WTC11 (cell line): ENCODE measurements at regions not wholly inside any gene's neighbourhood (a gene's known extent, or its start where the extent isn't known, plus 50 kb on each side); places are given as distances from the start of the nearest gene placed in this dataset.

Source experiments
- ATAC-seq: fragments of 200-7000 bp; cut with Tn5 transposase; 2 replicates; pipeline ENCODE4 v1.10.0; 2021; ENCODE audit warnings: mild to moderate bottlenecking, moderate library complexity
- CTCF ChIA-PET: fragments of 300-600 bp; sonication (Branson Sonifier 250); formaldehyde crosslinking; loops from one replicate; lab custom pipeline; 2021; ENCODE audit warnings: antibody characterized with exemption; lab: Charles Lee
- POLR2A ChIA-PET: fragments of 350-600 bp; sonication (Branson Sonifier 250); formaldehyde crosslinking; loops from one replicate; lab custom pipeline; 2021; ENCODE audit warnings: antibody characterized with exemption; lab: Charles Lee
- DNase-seq: peaks from one replicate; pipeline ENCODE4 v3.0.0; 2021; ENCODE audit warnings: low spot score
- H3K27ac Mint-ChIP-seq: 2 replicates; pipeline ENCODE4 v1.8.0; 2021; ENCODE audit warnings: mixed read lengths
- H3K27me3 Mint-ChIP-seq: 2 replicates; pipeline ENCODE4 v1.8.0; 2021; ENCODE audit warnings: low read depth, mild to moderate bottlenecking, moderate library complexity, mixed read lengths
- H3K36me3 Mint-ChIP-seq: 2 replicates; pipeline ENCODE4 v1.8.0; 2021; ENCODE audit warnings: mixed read lengths
- H3K4me1 Mint-ChIP-seq: 2 replicates; pipeline ENCODE4 v1.8.0; 2022; ENCODE audit warnings: mixed read lengths
- H3K4me3 Mint-ChIP-seq: 2 replicates; pipeline ENCODE4 v1.8.0; 2021; ENCODE audit warnings: mild to moderate bottlenecking, moderate library complexity, mixed read lengths
- H3K9me3 Mint-ChIP-seq: 2 replicates; pipeline ENCODE4 v1.8.0; 2021; ENCODE audit warnings: mixed read lengths
- ARID4B ChIP-seq: sonication (generic); formaldehyde crosslinking; IDR thresholded peaks from 2 replicates; pipeline ENCODE4 v1.8.0; 2023; ENCODE audit warnings: missing genetic modification reagents, mild to moderate bottlenecking, borderline replicate concordance
- ATF1 ChIP-seq: sonication (generic); formaldehyde crosslinking; IDR thresholded peaks from 2 replicates; pipeline ENCODE4 v1.8.1; 2023; ENCODE audit warnings: mild to moderate bottlenecking, moderate library complexity, missing genetic modification reagents
- ATF3 ChIP-seq: sonication (generic); formaldehyde crosslinking; conservative IDR thresholded peaks from 2 replicates; pipeline ENCODE4 v1.8.1; 2022; ENCODE audit warnings: mild to moderate bottlenecking, missing genetic modification reagents
- ELF4 ChIP-seq: sonication (generic); formaldehyde crosslinking; IDR thresholded peaks from 2 replicates; pipeline ENCODE4 v1.8.1; 2022; ENCODE audit warnings: low read depth, mild to moderate bottlenecking, moderate library complexity, missing genetic modification reagents
- FOXK1 ChIP-seq: sonication (generic); formaldehyde crosslinking; IDR thresholded peaks from 2 replicates; pipeline ENCODE4 v1.8.0; 2022; ENCODE audit warnings: mild to moderate bottlenecking, moderate library complexity, missing genetic modification reagents
- HMGA2 ChIP-seq: fragments of 250-450 bp; sonication (Bioruptor Pico); IDR thresholded peaks from 2 replicates; pipeline ENCODE4 v1.4.0; 2021; ENCODE audit warnings: mild to moderate bottlenecking, moderate library complexity
- JUN ChIP-seq: sonication (generic); formaldehyde crosslinking; IDR thresholded peaks from 2 replicates; pipeline ENCODE4 v1.8.0; 2023; ENCODE audit warnings: mild to moderate bottlenecking, missing genetic modification reagents
- KAT7 ChIP-seq: sonication (generic); formaldehyde crosslinking; IDR thresholded peaks from 2 replicates; pipeline ENCODE4 v1.8.1; 2023; ENCODE audit warnings: missing genetic modification reagents, mild to moderate bottlenecking, borderline replicate concordance
- NFYB ChIP-seq: sonication (generic); formaldehyde crosslinking; conservative IDR thresholded peaks from 2 replicates; pipeline ENCODE4 v1.8.0; 2022; ENCODE audit warnings: low read depth, missing genetic modification reagents
- NR2C2 ChIP-seq: sonication (generic); formaldehyde crosslinking; IDR thresholded peaks from 2 replicates; pipeline ENCODE4 v1.8.0; 2022; ENCODE audit warnings: mild to moderate bottlenecking, missing genetic modification reagents
- NR3C1 ChIP-seq: sonication (generic); formaldehyde crosslinking; conservative IDR thresholded peaks from 2 replicates; pipeline ENCODE4 v1.8.1; 2023; ENCODE audit warnings: low read depth, mild to moderate bottlenecking, missing genetic modification reagents
- PRRX2 ChIP-seq: fragments of 250-450 bp; sonication (Bioruptor Pico); IDR thresholded peaks from 2 replicates; pipeline ENCODE4 v1.8.0; 2021; ENCODE audit warnings: mild to moderate bottlenecking
- RELA ChIP-seq: sonication (generic); formaldehyde crosslinking; IDR thresholded peaks from 2 replicates; pipeline ENCODE4 v1.8.1; 2022; ENCODE audit warnings: missing genetic modification reagents, mild to moderate bottlenecking, borderline replicate concordance
- SMAD3 ChIP-seq: sonication (generic); formaldehyde crosslinking; IDR thresholded peaks from 2 replicates; pipeline ENCODE4 v1.8.0; 2022; ENCODE audit warnings: missing genetic modification reagents, mild to moderate bottlenecking, borderline replicate concordance
- SMAD4 ChIP-seq: sonication (generic); formaldehyde crosslinking; IDR thresholded peaks from 2 replicates; pipeline ENCODE4 v1.8.0; 2022; ENCODE audit warnings: mild to moderate bottlenecking, missing genetic modification reagents
- SOX15 ChIP-seq: fragments of 250-450 bp; sonication (Bioruptor Pico); IDR thresholded peaks from 2 replicates; pipeline ENCODE4 v1.9.0; 2021; ENCODE audit warnings: mild to moderate bottlenecking
- TEAD4 ChIP-seq: sonication (generic); formaldehyde crosslinking; IDR thresholded peaks from 2 replicates; pipeline ENCODE4 v1.8.0; 2022; ENCODE audit warnings: mild to moderate bottlenecking, missing genetic modification reagents
- TP53 ChIP-seq: sonication (generic); formaldehyde crosslinking; IDR thresholded peaks from 2 replicates; pipeline ENCODE4 v1.8.1; 2023; ENCODE audit warnings: mild to moderate bottlenecking, missing genetic modification reagents
- ZBTB21 ChIP-seq: sonication (generic); formaldehyde crosslinking; IDR thresholded peaks from 2 replicates; pipeline ENCODE4 v1.8.1; 2023; ENCODE audit warnings: mild to moderate bottlenecking, missing genetic modification reagents, borderline replicate concordance
- ZBTB43 ChIP-seq: sonication (generic); formaldehyde crosslinking; IDR thresholded peaks from 2 replicates; pipeline ENCODE4 v1.8.1; 2023; ENCODE audit warnings: mild to moderate bottlenecking, missing genetic modification reagents
- ZNF219 ChIP-seq: sonication (generic); formaldehyde crosslinking; IDR thresholded peaks from 2 replicates; pipeline ENCODE4 v1.8.0; 2023; ENCODE audit warnings: missing genetic modification reagents, mild to moderate bottlenecking, borderline replicate concordance
- ZNF396 ChIP-seq: fragments of 250-450 bp; sonication (Bioruptor Pico); IDR thresholded peaks from 2 replicates; pipeline ENCODE4 v1.8.0; 2021; ENCODE audit warnings: mild to moderate bottlenecking, moderate library complexity, borderline replicate concordance
- ZNF416 ChIP-seq: fragments of 250-450 bp; sonication (Bioruptor Pico); IDR thresholded peaks from 2 replicates; pipeline ENCODE4 v1.9.0; 2021; ENCODE audit warnings: mild to moderate bottlenecking, inconsistent platforms
- TF ChIP-seq, protein P1 (sequence below): sonication (generic); formaldehyde crosslinking; IDR thresholded peaks from 2 replicates; pipeline ENCODE4 v1.8.0; 2022; ENCODE audit warnings: mild to moderate bottlenecking, missing genetic modification reagents
- TF ChIP-seq, protein P2 (sequence below): sonication (generic); formaldehyde crosslinking; IDR thresholded peaks from 2 replicates; pipeline ENCODE4 v1.8.0; 2023; ENCODE audit warnings: mild to moderate bottlenecking, missing genetic modification reagents
- TF ChIP-seq, protein P3 (sequence below): fragments of 250-450 bp; sonication (Bioruptor Pico); IDR thresholded peaks from 2 replicates; pipeline ENCODE4 v1.8.0; 2021; ENCODE audit warnings: mild to moderate bottlenecking

DNA sequence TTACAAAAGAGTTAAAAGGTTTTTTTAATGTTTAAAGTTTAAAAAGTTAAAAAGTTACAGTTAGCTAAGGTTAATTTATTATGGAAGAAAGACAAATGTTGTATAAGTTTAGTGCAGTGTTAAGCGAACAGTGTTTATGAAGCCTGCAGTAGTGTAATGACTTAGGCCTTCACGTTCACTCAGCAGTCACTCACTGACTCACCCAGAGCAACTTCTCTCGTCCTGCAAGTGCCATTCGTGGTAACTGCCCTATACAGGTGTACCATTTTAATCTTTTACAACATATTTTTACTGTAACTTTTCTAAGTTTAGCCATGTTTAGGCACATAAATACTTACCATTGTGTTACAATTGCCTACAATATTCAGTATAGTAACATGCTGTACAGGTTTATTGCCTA, 398.2 kb upstream of the NBEA start:
- peaks cover 17% of the 10 kb centered on the region for H3K9me3 Mint-ChIP-seq
- ATAC-seq (no peak), DNase-seq (no peak)
- TF ChIP-seq SOX15 (CRISPR knock-in tag), result no peak
- TF ChIP-seq PRRX2 (CRISPR knock-in tag), result no peak
- no peak for TF ChIP-seq NR3C1
- TF ChIP-seq NFYB, result no peak
- TF ChIP-seq ZBTB43 (CRISPR knock-in tag), result no peak
- no peak for TF ChIP-seq ZNF396 (CRISPR knock-in tag)
- TF ChIP-seq, protein P1, sequence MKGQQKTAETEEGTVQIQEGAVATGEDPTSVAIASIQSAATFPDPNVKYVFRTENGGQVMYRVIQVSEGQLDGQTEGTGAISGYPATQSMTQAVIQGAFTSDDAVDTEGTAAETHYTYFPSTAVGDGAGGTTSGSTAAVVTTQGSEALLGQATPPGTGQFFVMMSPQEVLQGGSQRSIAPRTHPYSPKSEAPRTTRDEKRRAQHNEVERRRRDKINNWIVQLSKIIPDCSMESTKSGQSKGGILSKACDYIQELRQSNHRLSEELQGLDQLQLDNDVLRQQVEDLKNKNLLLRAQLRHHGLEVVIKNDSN (CRISPR knock-in tag), result no peak
- TF ChIP-seq ZNF219 (CRISPR knock-in tag), result no peak
- TF ChIP-seq ZNF416 (CRISPR knock-in tag), result no peak
- no peak for TF ChIP-seq JUN (CRISPR knock-in tag)
- no peak for TF ChIP-seq ATF3 (CRISPR knock-in tag)
- TF ChIP-seq, protein P2, sequence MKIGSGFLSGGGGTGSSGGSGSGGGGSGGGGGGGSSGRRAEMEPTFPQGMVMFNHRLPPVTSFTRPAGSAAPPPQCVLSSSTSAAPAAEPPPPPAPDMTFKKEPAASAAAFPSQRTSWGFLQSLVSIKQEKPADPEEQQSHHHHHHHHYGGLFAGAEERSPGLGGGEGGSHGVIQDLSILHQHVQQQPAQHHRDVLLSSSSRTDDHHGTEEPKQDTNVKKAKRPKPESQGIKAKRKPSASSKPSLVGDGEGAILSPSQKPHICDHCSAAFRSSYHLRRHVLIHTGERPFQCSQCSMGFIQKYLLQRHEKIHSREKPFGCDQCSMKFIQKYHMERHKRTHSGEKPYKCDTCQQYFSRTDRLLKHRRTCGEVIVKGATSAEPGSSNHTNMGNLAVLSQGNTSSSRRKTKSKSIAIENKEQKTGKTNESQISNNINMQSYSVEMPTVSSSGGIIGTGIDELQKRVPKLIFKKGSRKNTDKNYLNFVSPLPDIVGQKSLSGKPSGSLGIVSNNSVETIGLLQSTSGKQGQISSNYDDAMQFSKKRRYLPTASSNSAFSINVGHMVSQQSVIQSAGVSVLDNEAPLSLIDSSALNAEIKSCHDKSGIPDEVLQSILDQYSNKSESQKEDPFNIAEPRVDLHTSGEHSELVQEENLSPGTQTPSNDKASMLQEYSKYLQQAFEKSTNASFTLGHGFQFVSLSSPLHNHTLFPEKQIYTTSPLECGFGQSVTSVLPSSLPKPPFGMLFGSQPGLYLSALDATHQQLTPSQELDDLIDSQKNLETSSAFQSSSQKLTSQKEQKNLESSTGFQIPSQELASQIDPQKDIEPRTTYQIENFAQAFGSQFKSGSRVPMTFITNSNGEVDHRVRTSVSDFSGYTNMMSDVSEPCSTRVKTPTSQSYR (CRISPR knock-in tag), result no peak
- no peak for TF ChIP-seq SMAD3
- no peak for TF ChIP-seq NR2C2 (CRISPR knock-in tag)
- no peak for TF ChIP-seq KAT7 (CRISPR knock-in tag)
- TF ChIP-seq ARID4B (CRISPR knock-in tag), result no peak
- TF ChIP-seq HMGA2, result no peak
- H3K36me3 Mint-ChIP-seq, result peaks cover 14% of the 10 kb centered on the region
- no peak overlapping the region for H3K27ac Mint-ChIP-seq
- no peaks in the 10 kb centered on the region for H3K4me1 Mint-ChIP-seq
- CTCF ChIA-PET, result interaction anchor here (0.6 kb wide), 1 partner anchor 124 kb away, joined by 5 read pairs; no protein-coding TSS in a partner anchor
- no peak overlapping the region for H3K4me3 Mint-ChIP-seq
- H3K27me3 Mint-ChIP-seq, result no peaks in the 10 kb centered on the region
- POLR2A ChIA-PET, result no interaction called here

DNA sequence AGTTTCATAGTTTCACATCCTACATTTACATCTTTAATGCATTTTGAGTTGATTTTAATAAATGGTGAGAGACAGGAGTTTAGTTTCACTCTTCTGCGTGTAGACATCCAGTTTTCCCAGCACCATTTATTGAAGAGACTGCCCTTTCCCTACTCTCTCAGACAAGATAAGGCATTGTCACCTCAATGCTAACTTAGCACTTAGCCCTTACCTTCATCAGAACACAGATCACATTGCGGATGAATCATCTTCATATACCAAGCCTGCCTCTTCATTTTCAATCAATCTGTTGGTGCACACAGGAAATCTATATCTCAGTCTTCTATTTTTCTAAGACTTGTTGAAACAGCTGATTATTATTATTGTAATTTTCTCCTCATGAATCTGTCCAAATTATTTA, 396.6 kb upstream of the NBEA start:
- ChIA-PET CTCF (no interaction called here), POLR2A (no interaction called here)
- ATAC-seq, result no peak
- Mint-ChIP-seq H3K4me1 (no peaks in the 10 kb centered on the region), H3K4me3 (no peak overlapping the region), H3K36me3 (peaks cover 6% of the 10 kb centered on the region), H3K9me3 (peaks cover 10% of the 10 kb centered on the region), H3K27ac (no peak overlapping the region)
- no peak for DNase-seq
- TF ChIP-seq SMAD4 (CRISPR knock-in tag), result no peak
- no peak for TF ChIP-seq TEAD4
- no peak for TF ChIP-seq SMAD3
- no peak for TF ChIP-seq RELA (CRISPR knock-in tag)
- TF ChIP-seq KAT7 (CRISPR knock-in tag), result no peak
- TF ChIP-seq ZBTB21 (CRISPR knock-in tag), result no peak
- TF ChIP-seq NR2C2 (CRISPR knock-in tag), result no peak
- no peak for TF ChIP-seq ELF4 (CRISPR knock-in tag)
- TF ChIP-seq TP53 (CRISPR knock-in tag), result no peak
- no peak for TF ChIP-seq FOXK1
- TF ChIP-seq, protein P3, sequence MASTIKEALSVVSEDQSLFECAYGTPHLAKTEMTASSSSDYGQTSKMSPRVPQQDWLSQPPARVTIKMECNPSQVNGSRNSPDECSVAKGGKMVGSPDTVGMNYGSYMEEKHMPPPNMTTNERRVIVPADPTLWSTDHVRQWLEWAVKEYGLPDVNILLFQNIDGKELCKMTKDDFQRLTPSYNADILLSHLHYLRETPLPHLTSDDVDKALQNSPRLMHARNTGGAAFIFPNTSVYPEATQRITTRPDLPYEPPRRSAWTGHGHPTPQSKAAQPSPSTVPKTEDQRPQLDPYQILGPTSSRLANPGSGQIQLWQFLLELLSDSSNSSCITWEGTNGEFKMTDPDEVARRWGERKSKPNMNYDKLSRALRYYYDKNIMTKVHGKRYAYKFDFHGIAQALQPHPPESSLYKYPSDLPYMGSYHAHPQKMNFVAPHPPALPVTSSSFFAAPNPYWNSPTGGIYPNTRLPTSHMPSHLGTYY (CRISPR knock-in tag), result no peak
- TF ChIP-seq ATF1 (CRISPR knock-in tag), result no peak
- TF ChIP-seq, all 79 proteins: peak for 0
- H3K27me3 Mint-ChIP-seq, result no peaks in the 10 kb centered on the region
